ENCODE measurements at regions not wholly inside any gene's neighbourhood (a gene's known extent, or its start where the extent isn't known, plus 50 kb on each side); places are given as distances from the start of the nearest gene placed in this dataset.

- Histone ChIP-seq H3K4me3 (no peak overlapping the region), H3K9ac (ENCODE audit: insufficient read depth in 1 of 2, low read length in 2 of 2) (no peak overlapping the region), H3K9me3 (ENCODE audit: control insufficient read depth in 4 of 4, insufficient read depth in 3 of 4, low read length in 3 of 4) (no peaks in the 10 kb centered on the region), H3K27ac (ENCODE audit: low read depth in 1 of 2, low read length in 1 of 2) (no peak overlapping the region), H3K4me1 (ENCODE audit: control insufficient read depth in 5 of 5, insufficient read depth in 5 of 5, low read length in 5 of 5) (peaks cover 0 to 20% (median 0%) of the 10 kb centered on the region in 5 donors), H3K27me3 (ENCODE audit: control insufficient read depth in 3 of 3, insufficient read depth in 3 of 3, low read length in 2 of 3) (no peaks in the 10 kb centered on the region), H3K36me3 (ENCODE audit: control insufficient read depth in 4 of 4, insufficient read depth in 4 of 4, low read length in 4 of 4) (no peaks in the 10 kb centered on the region)
- no peak for TF ChIP-seq CTCF (IDR thresholded peaks at IDR 0.05; ENCODE audit: control extremely low read depth, extremely low read depth)
- 61 to 80% methylated on average over 5 of the region's 5 CpGs for WGBS, 2 donors
- DNase-seq (no peak), ATAC-seq (ENCODE audit: insufficient read depth, low FRiP score) (no peak)
Measured at GRCh38 chr3:99500485-99500884, 137.9 kb upstream of the COL8A1 start.

GRCh38 chr3:99499235-99500158, 138.9 kb upstream of the COL8A1 start:
- peak; percentile 84 for ATAC-seq (ENCODE audit: insufficient read depth, low FRiP score)
- H3K9ac ChIP-seq (ENCODE audit: insufficient read depth in 1 of 2, low read length in 2 of 2): no peak overlapping the region
- H3K4me3 ChIP-seq: no peak overlapping the region
- H3K27ac ChIP-seq (ENCODE audit: low read depth in 1 of 2, low read length in 1 of 2): no peak overlapping the region
- TF ChIP-seq CTCF (IDR thresholded peaks at IDR 0.05; ENCODE audit: control extremely low read depth, extremely low read depth): peak; percentile 27
- peaks cover 0 to 20% (median 0%) of the 10 kb centered on the region in 5 donors for H3K4me1 ChIP-seq (ENCODE audit: control insufficient read depth in 5 of 5, insufficient read depth in 5 of 5, low read length in 5 of 5)
- no peaks in the 10 kb centered on the region for H3K36me3 ChIP-seq (ENCODE audit: control insufficient read depth in 4 of 4, insufficient read depth in 4 of 4, low read length in 4 of 4)
- DNase-seq: peak; percentile 37 to 54 (median 40)
- 38 to 48% methylated on average over 4 of the region's 4 CpGs for WGBS, 2 donors
- no peaks in the 10 kb centered on the region for H3K9me3 ChIP-seq (ENCODE audit: control insufficient read depth in 4 of 4, insufficient read depth in 3 of 4, low read length in 3 of 4)
- no peaks in the 10 kb centered on the region for H3K27me3 ChIP-seq (ENCODE audit: control insufficient read depth in 3 of 3, insufficient read depth in 3 of 3, low read length in 2 of 3)

GRCh38 chr3:99498550-99499234, 139.7 kb upstream of the COL8A1 start:
- WGBS, 2 donors: 84 to 87% methylated on average over 8 of the region's 8 CpGs
- no peaks in the 10 kb centered on the region for H3K27me3 ChIP-seq (ENCODE audit: control insufficient read depth in 3 of 3, insufficient read depth in 3 of 3, low read length in 2 of 3)
- ATAC-seq (ENCODE audit: insufficient read depth, low FRiP score) (no peak), DNase-seq (no peak)
- no peaks in the 10 kb centered on the region for H3K36me3 ChIP-seq (ENCODE audit: control insufficient read depth in 4 of 4, insufficient read depth in 4 of 4, low read length in 4 of 4)
- H3K27ac ChIP-seq (ENCODE audit: low read depth in 1 of 2, low read length in 1 of 2): no peak overlapping the region
- H3K9ac ChIP-seq (ENCODE audit: insufficient read depth in 1 of 2, low read length in 2 of 2): no peak overlapping the region
- no peak for TF ChIP-seq CTCF (IDR thresholded peaks at IDR 0.05; ENCODE audit: control extremely low read depth, extremely low read depth)
- no peaks in the 10 kb centered on the region for H3K9me3 ChIP-seq (ENCODE audit: control insufficient read depth in 4 of 4, insufficient read depth in 3 of 4, low read length in 3 of 4)
- peaks cover 0 to 15% (median 0%) of the 10 kb centered on the region in 5 donors for H3K4me1 ChIP-seq (ENCODE audit: control insufficient read depth in 5 of 5, insufficient read depth in 5 of 5, low read length in 5 of 5)
- H3K4me3 ChIP-seq: no peak overlapping the region

All from lung (tissue), 11 donors.